PC-9 (cell line): ENCODE measurements at regions not wholly inside any gene's neighbourhood (a gene's known extent, or its start where the extent isn't known, plus 50 kb on each side); places are given as distances from the start of the nearest gene placed in this dataset.

Source experiments
- BruUV-seq: library from RNA; stranded (reverse); fragments of 400-500 nt; replicated peaks from 2 replicates; lab custom pipeline; 2021; lab: Mats Ljungman, UMichigan
- CTCF ChIA-PET: fragments of 300-600 bp; sonication (Branson Sonifier 250); formaldehyde crosslinking; loops from one replicate; lab custom pipeline; 2022; ENCODE audit warnings: antibody characterized with exemption; lab: Charles Lee
- POLR2A ChIA-PET: fragments of 300-600 bp; sonication (Branson Sonifier 250); formaldehyde crosslinking; loops from one replicate; lab custom pipeline; 2022; ENCODE audit warnings: antibody characterized with exemption; ENCODE audit not compliant: unreplicated experiment; lab: Charles Lee
- DNase-seq, 2 experiments: peaks; one replicate each; pipeline versions ENCODE4 v3.0.0 to v3.0.0-alpha.2; 2015 to 2022; ENCODE audit warnings: mixed read lengths in 1 of 2
- H2AFZ ChIP-seq: fragments of 200-600 bp; sonication (generic); 2 replicates; pipeline ENCODE4 v1.8.1; 2017; ENCODE audit warnings: antibody characterized with exemption
- H3F3A ChIP-seq: fragments of 200-600 bp; sonication (generic); 2 replicates; pipeline ENCODE4 v1.8.1; 2017; ENCODE audit warnings: antibody characterized with exemption, mild to moderate bottlenecking, low read depth; ENCODE audit not compliant: insufficient read depth
- H3K27ac ChIP-seq: fragments of 200-600 bp; sonication (generic); 2 replicates; pipeline ENCODE4 v1.6.1; 2016; ENCODE audit warnings: mixed run types
- H3K27me3 ChIP-seq: fragments of 200-600 bp; sonication (generic); 2 replicates; pipeline ENCODE4 v1.6.1; 2016; ENCODE audit warnings: low read depth, mixed run types; ENCODE audit not compliant: insufficient read depth
- H3K36me3 ChIP-seq: fragments of 200-600 bp; sonication (generic); 2 replicates; pipeline ENCODE4 v1.6.1; 2016; ENCODE audit warnings: low read depth, mixed run types
- H3K4me1 ChIP-seq: fragments of 200-600 bp; sonication (generic); replicated peaks from 2 replicates; pipeline ENCODE4 v1.6.1; 2016; ENCODE audit warnings: mixed run types; ENCODE audit not compliant: insufficient read depth
- H3K4me2 ChIP-seq: fragments of 200-600 bp; sonication (generic); 2 replicates; pipeline ENCODE4 v1.6.1; 2017; ENCODE audit warnings: mixed run types
- H3K4me3 ChIP-seq: fragments of 200-600 bp; sonication (generic); 2 replicates; pipeline ENCODE4 v1.6.1; 2016; ENCODE audit warnings: mixed run types
- H3K79me2 ChIP-seq: fragments of 200-600 bp; sonication (generic); 2 replicates; pipeline ENCODE4 v1.6.1; 2017; ENCODE audit warnings: low read depth, mixed run types
- H3K9me2 ChIP-seq: fragments of 200-600 bp; sonication (generic); 2 replicates; pipeline ENCODE4 v1.8.1; 2017; ENCODE audit warnings: mild to moderate bottlenecking; ENCODE audit not compliant: insufficient read depth
- H3K9me3 ChIP-seq: fragments of 200-600 bp; sonication (generic); 2 replicates; pipeline ENCODE4 v1.8.1; 2016; ENCODE audit warnings: low read depth; ENCODE audit not compliant: insufficient read depth
- H4K20me1 ChIP-seq: fragments of 200-600 bp; sonication (generic); 2 replicates; pipeline ENCODE4 v1.8.1; 2017; ENCODE audit not compliant: insufficient read depth
- CTCF ChIP-seq: fragments of 200-600 bp; sonication (generic); conservative IDR thresholded peaks from 2 replicates; pipeline ENCODE4 v1.6.1; 2017; ENCODE audit warnings: mixed run types, antibody characterized with exemption, mild to moderate bottlenecking, moderate library complexity
- EZH2 ChIP-seq: fragments of 200-600 bp; sonication (generic); IDR thresholded peaks from 2 replicates; pipeline ENCODE4 v1.8.0; 2017; ENCODE audit warnings: antibody characterized with exemption, low read depth
- intact Hi-C: fragments of 100-400 bp; cut with micrococcal nuclease; formaldehyde crosslinking; loops from one replicate; pipeline ENCODE4 v1.10.0; 2022; ENCODE audit not compliant: unreplicated experiment

DNA sequence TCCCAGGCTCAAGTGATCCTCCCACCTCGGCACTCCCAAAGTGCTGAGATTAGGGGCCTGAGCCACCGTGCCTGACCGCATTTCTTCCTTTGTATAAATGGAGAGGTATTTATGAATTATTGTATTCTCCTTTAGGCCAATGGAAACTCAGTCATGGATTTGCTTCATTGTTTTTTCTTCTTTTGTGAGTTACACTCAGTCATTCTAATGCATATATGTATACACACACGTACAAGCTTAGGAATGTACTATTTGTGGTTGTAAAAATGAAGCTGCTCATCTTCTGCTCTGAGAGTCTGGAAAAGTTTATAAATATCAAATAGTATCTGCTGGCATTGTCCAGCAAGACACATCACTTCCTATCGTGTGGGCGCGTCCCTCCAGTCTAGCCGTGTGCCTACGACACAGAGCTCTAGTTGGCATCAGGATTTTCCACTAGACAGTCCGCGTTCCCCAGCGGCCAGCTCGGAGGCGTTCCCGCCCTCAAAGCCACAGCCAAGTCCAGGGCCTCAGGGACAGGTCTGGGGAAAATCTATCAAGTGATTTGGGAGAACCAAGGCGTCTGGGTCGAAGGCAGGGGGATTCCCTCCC, 215.2 kb downstream of the NFATC2 start:
- CTCF ChIA-PET: interaction anchor here (1.2 kb wide), 1 partner anchor 340 kb away, joined by 5 read pairs; no protein-coding TSS in a partner anchor
- H3K4me1 ChIP-seq: no peaks in the 10 kb centered on the region
- DNase-seq: no peak
- H3K27me3 ChIP-seq: no peaks in the 10 kb centered on the region; the same call in 1 of the 2 replicates
- no TSS peak for BruUV-seq
- TF ChIP-seq EZH2 (no peak), CTCF (no peak)
- H3K4me3 ChIP-seq: no peak overlapping the region
- H3K9me3 ChIP-seq: no peaks in the 10 kb centered on the region
- H3K79me2 ChIP-seq: no peaks in the 10 kb centered on the region
- no peak overlapping the region for H3K27ac ChIP-seq
- POLR2A ChIA-PET: no interaction called here
- no peak overlapping the region for H2AFZ ChIP-seq
- no peaks in the 10 kb centered on the region for H4K20me1 ChIP-seq
- H3K4me2 ChIP-seq: no peak overlapping the region
- no peaks in the 10 kb centered on the region for H3K9me2 ChIP-seq
- no peaks in the 10 kb centered on the region for H3K36me3 ChIP-seq
- no peaks in the 10 kb centered on the region for H3F3A ChIP-seq
- intact Hi-C loops: no loop called here

DNA sequence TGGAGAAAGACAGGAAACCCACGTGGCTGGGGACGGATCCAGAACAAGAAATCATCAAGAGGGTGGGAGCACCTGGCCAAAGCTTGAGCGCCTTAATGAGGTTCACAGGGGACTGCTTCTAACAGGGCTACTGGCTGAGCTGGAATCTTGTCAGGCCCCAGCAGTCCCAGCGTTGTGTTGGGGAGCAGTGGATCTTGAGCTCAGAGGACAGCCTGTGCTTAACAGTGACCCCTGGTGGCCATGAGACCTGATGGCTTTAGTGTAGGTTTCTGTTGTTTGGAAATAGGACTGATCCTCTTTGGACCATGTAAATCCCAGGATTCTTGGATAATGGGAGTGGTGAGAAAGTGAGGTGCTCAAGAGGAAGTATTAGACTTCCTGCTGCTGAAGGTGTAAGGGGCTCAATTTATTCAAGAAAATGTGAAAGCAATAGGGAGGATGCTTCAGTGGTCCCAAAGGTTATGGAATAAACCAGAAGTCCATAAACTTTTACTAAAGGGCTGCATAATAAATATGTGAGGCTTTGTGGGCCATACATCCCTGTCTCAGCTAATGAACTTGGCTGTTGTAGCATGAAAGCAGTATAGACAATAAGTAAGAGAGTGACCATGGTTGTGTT, 216.2 kb downstream of the NFATC2 start:
- TF ChIP-seq EZH2 (no peak), CTCF (peak; percentile 85)
- Histone ChIP-seq H3K9me2 (no peaks in the 10 kb centered on the region), H3K27ac (no peak overlapping the region)

DNA sequence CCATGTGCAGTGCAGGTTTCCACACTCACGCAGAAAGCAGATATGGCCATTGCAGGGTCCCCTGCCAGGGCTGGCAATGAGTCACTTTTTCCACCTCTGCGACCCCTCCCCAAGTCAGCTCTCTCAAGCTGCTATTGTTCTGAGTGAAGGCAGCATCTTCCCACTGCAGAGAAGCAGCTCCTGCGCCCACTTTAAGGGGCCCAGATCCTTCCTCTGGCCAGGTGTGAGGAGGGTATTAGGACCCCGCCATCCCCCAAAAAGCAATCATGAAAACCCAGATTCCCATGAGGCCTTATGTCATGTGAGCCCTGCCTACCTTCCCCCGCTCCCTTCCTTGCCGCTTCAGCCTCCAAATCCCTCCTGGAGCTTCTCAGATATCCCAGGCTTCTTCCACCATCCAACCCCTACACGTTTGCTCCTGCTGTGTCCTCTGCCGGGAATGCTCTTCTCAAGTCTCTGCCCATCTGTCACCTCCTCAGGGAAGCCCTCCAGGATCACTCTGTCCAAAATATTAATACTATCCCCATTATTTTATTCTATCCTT, 220.3 kb downstream of the NFATC2 start:
- CTCF ChIA-PET: no interaction called here
- no peaks in the 10 kb centered on the region; the same call in 1 of the 2 replicates for H3F3A ChIP-seq
- POLR2A ChIA-PET: interaction anchor here (0.6 kb wide), 1 partner anchor 173 kb away, joined by 8 read pairs; no protein-coding TSS in a partner anchor
- no peak overlapping the region for H3K4me3 ChIP-seq
- intact Hi-C loops: no loop called here
- no peak for TF ChIP-seq CTCF
- no peak for TF ChIP-seq EZH2
- BruUV-seq: no TSS peak
- H3K4me1 ChIP-seq: no peaks in the 10 kb centered on the region
- H3K9me3 ChIP-seq: no peaks in the 10 kb centered on the region
- no peak overlapping the region for H2AFZ ChIP-seq
- H3K9me2 ChIP-seq: no peaks in the 10 kb centered on the region
- H3K27ac ChIP-seq: no peak overlapping the region
- no peaks in the 10 kb centered on the region for H4K20me1 ChIP-seq
- no peak overlapping the region for H3K4me2 ChIP-seq
- H3K27me3 ChIP-seq: no peaks in the 10 kb centered on the region
- H3K36me3 ChIP-seq: no peaks in the 10 kb centered on the region
- DNase-seq: no peak
- H3K79me2 ChIP-seq: no peaks in the 10 kb centered on the region

More for the DNA sequence above, 216.2 kb downstream of the NFATC2 start:
- Histone ChIP-seq H3F3A (no peaks in the 10 kb centered on the region; the same call in 1 of the 2 replicates), H3K4me2 (no peak overlapping the region), H2AFZ (no peak overlapping the region), H3K9me3 (no peaks in the 10 kb centered on the region), H3K4me3 (no peak overlapping the region), H3K4me1 (no peaks in the 10 kb centered on the region), H3K27me3 (no peaks in the 10 kb centered on the region; the same call in 1 of the 2 replicates), H4K20me1 (no peaks in the 10 kb centered on the region), H3K36me3 (no peaks in the 10 kb centered on the region), H3K79me2 (no peaks in the 10 kb centered on the region)
- DNase-seq: no peak
- CTCF ChIA-PET: interaction anchor here (0.6 to 1.2 kb wide), 2 partner anchors 238 to 339 kb away, joined by 3 to 5 read pairs; no protein-coding TSS in a partner anchor
- no TSS peak for BruUV-seq
- intact Hi-C loops: no loop called here
- POLR2A ChIA-PET: interaction anchor here (0.6 kb wide), 1 partner anchor 268 kb away, joined by 3 read pairs; no protein-coding TSS in a partner anchor
